ENCODE measurements at regions not wholly inside any gene's neighbourhood (a gene's known extent, or its start where the extent isn't known, plus 50 kb on each side); places are given as distances from the start of the nearest gene placed in this dataset.
A peak's percentile ranks its signal among the peaks of the same experiment; 100 is the strongest.
"Not testable (repeated sequence)": the region's sequence is repeated elsewhere in the genome, so short reads cannot be mapped to it uniquely, and the experiment has no call there.

DNA sequence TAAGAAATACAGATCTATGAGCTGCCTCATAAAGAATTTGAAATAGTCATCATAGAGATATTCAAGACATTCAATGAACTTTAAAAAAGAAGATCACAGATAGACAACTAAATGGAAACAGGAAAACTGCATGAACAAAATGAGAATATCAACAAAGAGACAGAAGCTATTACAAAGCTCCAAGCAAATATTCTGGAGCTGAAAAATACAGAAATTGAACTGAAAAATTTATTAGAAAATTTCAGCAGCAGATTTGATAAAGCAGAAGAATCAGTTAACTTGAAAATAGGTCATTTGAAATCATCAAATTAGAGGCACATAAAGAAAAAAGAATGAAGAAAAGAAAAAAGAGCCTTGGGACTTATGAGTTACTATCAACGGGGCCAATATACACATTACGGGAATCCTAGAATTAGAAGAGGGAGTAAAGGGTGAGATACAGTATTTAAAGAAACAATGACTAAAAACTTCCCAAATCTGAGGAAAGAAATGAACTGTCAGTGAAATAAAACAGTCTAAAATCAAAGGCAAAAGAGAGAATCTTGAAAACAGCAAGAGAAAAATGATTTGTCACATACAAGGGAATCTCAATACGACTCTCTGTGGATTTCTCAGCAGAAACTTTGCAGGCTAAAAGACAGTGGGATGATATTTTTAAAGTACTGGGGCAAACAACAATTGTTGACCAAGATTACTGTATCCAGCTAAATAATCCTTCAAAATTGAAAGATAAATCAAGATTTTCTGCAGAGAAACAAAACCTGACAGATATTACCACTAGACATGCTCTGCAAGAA, 641.6 kb downstream of the ANKRD50 start:
- no peak for FAIRE-seq

DNA sequence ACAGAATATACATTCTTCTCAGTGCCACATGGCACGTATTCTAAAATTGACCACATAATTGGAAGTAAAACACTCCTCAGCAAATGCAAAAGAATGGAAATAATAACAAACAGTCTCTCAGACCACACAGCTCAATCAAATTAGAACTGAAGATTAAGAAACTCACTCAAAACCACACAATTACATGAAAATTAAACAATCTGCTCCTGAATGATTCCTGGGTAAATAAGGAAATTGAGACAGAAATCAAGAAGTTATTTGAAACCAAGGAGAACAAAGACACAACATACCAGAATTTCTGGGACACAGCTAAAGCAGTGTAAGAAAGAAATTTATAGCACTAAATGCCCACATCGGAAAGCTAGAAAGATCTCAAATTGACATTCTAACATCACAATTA, 637.3 kb downstream of the ANKRD50 start:
- FAIRE-seq = not testable (repeated sequence)

DNA sequence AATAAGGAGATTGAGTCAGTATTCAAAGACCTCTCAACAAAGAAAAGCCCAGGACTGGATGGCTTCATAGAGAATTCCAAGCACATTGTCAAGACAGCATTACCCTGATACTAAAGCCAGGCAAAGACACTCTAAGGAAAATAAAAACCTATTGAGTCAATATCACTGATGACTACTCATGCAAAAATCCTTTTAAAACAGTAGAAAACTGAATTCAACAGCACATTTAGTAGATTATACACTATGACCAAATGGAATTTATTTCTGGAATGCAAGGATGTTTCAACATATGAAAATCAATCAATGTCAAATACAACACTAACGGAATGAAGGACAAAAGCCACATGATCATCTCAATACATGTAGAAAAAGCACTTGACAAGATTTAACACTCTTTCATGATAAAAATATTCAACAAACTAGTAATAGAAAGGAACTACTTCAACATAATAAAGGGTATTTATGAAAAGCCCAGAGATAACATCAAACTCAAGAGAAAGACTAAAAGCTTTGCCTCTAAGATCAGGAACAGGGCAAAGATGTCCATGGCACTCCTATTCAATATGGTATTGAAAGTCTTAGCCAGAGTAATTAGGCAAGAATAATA, 633.3 kb downstream of the ANKRD50 start:
- no peak for FAIRE-seq

GRCh38 chr4:124083711-124084110, 628.8 kb downstream of the ANKRD50 start:
- no peak for FAIRE-seq

DNA sequence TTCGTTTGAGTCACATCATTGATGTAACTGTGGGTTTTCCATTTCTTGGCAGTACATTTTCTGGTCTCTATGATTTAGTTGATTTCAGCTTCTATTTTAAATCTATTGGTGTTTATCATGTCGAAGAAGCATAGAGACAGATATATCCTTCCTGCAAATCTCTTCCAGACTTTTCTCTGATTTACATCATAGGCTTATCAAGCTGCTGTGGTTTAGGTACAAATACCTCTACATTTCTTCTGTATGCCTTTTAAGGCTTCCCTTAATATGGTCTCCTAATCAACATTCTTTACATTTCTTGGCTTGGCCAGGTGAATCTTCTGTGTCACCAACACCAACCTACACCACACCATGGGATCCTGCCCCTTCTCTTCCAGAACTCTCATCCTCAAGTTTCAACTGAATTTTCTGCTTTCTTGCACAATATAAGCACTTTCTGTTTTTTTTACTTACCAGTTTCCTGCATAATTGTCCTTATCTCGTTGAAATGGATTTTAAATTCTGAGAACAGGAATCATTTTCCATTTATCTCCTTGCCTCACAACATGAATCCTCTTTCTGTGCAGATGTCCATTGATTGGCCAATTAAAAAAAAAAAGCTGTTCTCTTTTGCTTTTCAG, 626.9 kb downstream of the ANKRD50 start:
- no peak for FAIRE-seq

GRCh38 chr4:124090021-124090420, 622.5 kb downstream of the ANKRD50 start:
- FAIRE-seq = no peak

- FAIRE-seq = no peak
These were observed 620.4 kb downstream of the ANKRD50 start for GRCh38 chr4:124092101-124092500.

GRCh38 chr4:124092541-124092984, 620.0 kb downstream of the ANKRD50 start:
- no peak for FAIRE-seq

DNA sequence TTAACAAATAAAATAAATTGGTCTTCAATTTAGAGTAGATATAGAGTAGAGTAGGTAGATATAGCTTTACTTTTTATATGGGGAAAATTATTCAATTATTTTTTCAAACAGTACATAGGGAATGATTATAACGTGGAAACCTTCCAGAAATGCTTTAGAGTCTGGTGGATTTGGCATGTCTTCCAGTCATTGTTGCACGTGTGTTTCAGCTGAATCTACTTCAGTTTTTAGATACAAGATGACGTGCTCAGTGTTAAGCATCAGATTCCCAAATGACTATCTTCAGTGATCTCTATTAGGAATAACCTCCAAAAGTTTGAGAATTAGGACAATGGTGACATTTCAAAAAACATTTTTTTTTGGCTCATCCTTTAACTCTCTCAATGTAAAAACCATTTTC, 616.9 kb downstream of the ANKRD50 start:
- no peak for FAIRE-seq

- FAIRE-seq = no peak
These were observed 616.2 kb downstream of the ANKRD50 start for GRCh38 chr4:124096290-124096689.

DNA sequence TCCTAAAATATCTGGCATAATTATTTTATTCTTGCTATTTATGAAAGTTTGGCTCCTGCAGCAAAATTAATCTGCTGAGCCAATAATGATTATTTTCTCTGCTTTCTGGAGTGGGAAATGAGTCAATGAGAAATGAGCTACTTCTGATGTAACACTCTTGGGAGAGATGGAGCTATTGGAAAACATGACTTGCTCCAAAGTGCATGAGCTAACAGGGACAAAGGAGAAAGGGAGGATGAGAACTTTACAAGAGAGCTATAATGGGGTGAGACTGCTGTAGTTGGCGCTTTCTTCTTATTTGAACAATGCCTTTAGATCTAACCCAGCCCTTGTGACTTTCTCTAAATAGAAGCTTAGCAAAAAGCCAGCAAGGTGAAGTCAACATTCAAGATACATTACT, 615.1 kb downstream of the ANKRD50 start:
- FAIRE-seq = no peak

- FAIRE-seq = no peak
These were observed 608.4 kb downstream of the ANKRD50 start for GRCh38 chr4:124104101-124104500.

DNA sequence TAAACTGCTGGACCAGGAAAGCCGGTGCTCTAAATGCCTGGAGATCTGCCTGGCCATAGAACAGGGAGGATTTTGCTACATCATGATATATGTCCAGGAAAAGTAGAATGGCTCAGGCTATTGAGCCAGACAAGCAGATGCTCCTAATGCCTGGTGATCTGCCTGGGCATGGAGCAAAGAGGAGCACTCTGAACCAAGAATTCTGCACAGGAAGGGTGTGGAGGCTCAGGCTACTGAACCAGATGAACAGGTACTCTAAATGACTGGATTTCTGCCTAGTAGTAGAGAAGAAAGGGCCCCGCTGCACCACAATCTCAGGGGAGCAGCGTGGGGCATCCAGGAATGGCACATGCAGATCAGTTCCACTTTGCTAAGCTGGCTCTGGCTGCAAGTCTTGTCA, 607.9 kb downstream of the ANKRD50 start:
- FAIRE-seq = no peak

DNA sequence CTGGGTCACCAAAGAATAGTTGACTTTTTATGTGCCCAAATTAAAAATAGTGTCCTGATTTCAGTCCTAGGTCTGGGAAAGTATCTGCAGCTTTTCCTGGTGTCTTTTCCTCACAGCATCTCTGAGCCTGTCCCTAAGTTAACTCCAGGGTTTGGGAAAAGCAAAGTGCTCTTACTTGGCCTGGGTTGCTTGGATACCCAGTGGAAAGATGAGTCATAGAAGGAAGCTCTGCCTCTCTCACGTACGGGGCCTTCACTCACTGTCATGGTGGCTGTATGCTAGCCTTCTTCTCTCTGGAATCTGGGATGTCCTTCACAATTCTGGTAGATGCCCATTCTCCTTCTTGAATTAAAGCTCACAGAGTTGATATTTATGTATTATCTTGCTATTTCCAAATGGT, 607.3 kb downstream of the ANKRD50 start:
- no peak for FAIRE-seq

- no peak for FAIRE-seq
These were observed 601.1 kb downstream of the ANKRD50 start for GRCh38 chr4:124111411-124111810.

GRCh38 chr4:124111922-124112321, 600.6 kb downstream of the ANKRD50 start:
- peak; percentile 68 for FAIRE-seq

GRCh38 chr4:124118061-124118460, 594.5 kb downstream of the ANKRD50 start:
- FAIRE-seq = no peak

DNA sequence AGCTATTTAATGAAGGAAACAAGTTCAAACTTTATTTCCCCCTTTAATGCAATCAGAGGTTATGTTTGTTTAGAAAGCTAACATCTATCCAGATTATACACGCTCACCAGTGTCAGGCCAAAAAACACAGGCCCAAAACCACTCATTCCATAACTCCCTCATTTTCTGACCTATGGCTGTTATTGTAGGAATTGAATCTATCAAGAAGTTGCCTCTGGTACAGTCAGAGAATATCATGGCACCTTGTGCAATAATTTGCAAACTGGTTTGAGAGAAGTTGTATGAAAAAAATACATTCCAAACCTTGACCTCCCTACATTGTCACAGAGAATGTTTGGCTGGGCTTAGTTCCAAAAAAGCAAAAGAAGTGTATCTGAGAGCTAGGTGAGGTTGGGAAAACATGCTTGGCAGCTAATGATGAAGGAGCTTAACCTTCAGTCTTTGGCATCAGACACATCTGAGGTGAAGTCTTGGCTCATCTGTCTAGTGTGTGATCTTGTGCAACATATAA, 591.0 kb downstream of the ANKRD50 start:
- FAIRE-seq = no peak

DNA sequence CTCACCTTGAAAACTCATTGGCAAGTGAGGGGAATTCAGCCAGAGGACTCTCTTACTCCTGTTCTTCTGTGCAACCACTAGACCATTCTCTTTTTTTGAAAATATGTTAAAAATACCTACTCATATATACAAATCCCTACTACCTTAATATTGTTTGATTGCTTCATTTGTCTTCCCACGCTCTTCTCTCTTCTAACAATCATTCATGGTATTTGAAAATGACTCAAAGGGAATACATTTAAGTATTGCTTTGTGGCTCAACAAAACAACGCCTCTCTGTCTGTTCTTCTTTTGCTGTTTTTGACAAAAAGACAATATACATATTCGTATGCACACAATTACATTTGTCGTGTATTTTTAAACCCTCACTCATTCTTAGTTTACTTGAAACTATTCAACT, 589.4 kb downstream of the ANKRD50 start:
- no peak for FAIRE-seq

- FAIRE-seq = no peak
These were observed 588.8 kb downstream of the ANKRD50 start for GRCh38 chr4:124123721-124124120.

DNA sequence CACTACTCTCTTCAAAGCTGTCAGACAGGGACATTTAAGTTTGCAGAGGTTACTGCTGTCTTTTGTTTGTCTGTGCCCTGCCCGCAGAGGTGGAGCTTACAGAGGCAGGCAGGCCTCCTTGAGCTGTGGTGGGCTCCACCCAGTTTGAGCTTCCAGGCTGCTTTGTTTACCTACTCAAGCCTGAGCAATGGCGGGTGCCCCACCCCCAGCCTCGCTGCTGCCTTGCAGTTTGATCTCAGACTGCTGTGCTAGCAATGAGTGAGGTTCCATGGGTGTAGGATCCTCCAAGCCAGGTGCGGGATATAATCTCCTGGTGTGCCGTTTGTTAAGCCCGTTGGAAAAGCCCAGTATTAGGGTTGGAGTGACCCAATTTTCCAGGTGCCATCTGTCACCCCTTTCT, 581.2 kb downstream of the ANKRD50 start:
- not testable (repeated sequence) for FAIRE-seq

GRCh38 chr4:124132161-124132560, 580.4 kb downstream of the ANKRD50 start:
- no peak for FAIRE-seq

GRCh38 chr4:124133753-124134152, 578.8 kb downstream of the ANKRD50 start:
- no peak for FAIRE-seq

DNA sequence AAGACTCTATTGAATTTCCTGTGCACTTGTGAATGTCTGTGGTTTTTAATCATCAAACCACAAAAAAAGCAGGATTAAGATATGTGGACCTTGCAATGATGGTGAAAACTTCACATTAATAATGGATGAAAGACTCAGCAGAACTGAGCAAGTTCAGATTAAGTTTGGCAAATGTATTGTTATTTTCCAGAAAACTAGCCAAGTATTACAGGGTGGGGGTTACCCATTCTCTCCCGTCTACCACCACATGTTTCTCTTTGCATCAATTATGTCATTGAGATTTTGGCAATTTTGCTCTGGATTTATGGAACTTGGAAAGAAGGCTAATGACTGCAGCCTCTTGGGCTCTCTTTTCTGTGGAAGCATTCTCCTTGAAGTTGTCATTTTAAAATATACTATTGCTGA, 577.1 kb downstream of the ANKRD50 start:
- no peak for FAIRE-seq

All from A204.1 (cell line).